GM19397 (cell line): ENCODE measurements at regions not wholly inside any gene's neighbourhood (a gene's known extent, or its start where the extent isn't known, plus 50 kb on each side); places are given as distances from the start of the nearest gene placed in this dataset.

Source experiments
- ATAC-seq: cut with Tn5 transposase; IDR thresholded peaks from one replicate; pipeline ENCODE4 v1.9.1; 2021; ENCODE audit warnings: mild to moderate bottlenecking, moderate library complexity; ENCODE audit not compliant: unreplicated experiment

DNA sequence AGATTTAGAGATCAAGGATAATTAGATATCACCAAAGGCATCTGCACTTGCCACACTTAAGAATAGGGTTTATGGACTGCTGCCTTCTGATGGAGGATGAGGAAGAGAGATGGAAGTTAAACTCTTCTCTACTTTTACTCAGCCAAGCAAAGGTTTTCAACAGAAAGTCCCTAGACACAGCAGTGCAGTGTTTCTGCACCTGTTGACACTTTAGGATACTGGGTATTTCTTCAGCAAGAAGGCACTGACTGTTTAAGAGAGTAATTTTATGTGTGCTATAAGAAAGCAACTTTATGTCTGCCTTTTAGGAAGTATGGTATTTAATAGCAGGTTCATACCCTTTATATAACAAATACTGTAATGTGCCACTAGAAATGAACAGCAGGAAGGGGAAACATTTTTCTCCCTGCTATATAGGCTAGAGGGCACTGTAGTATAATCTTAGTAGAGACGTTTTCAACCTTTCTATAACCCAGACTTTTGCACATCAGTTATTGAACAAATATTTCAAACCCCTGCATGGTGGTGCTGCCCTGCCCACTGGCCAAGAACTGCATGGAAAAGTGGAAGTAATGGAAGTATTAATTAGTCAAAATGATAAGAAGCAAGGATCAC lies 225.0 kb upstream of the GRIP1 start:
- ATAC-seq, result no peak

- no peak for ATAC-seq
Measured at GRCh38 chr12:66905201-66905600, 226.3 kb upstream of the GRIP1 start.

- no peak for ATAC-seq
Measured at GRCh38 chr12:66910366-66910974, 231.6 kb upstream of the GRIP1 start.

DNA sequence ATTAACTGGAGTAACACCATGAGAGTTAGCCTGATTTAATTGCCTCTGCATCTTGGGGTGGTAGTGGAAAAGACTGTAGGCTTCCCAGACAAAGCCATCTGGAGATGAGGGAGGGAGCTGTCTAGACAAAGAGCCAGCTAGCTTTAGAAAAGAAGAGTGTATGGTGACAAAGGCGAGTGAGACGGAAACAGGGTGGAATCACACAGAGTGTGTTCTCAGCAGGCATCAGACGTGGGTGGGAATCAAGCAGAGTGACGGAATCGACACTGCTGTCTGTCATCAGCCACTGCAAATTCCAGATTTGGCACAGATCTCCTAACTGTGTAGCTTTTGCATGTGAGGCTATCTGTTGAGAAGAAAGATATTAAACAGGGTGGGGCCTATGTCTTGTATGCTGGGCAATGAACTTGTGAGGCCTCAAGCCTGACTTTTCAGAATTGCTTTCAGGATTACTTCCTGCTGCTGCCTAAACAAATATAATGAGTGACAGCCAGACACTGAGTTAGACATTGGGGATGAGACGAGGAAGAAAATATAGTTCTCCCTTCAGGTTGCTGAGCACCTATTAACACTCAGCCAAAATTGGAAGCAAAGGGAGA lies 236.5 kb upstream of the GRIP1 start:
- no peak for ATAC-seq

DNA sequence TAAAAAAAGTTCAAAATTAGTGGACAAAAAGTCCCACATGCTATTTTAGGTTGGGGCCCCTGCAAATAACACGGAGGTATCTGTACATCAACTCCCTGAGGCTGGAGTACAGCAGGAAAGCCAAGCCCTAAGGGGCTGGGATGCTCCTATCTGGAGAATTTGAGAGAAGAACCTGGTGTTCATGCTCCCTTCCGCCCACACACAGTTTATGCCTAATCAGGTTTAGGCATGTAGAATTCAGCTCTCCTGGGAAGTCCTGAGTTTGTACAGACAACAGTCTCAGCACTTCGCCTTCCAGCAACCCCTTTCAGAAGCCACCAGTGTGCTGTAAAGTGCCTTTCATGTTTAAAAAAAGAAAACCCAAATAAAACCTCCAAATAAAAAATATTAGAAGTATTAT lies 237.3 kb upstream of the GRIP1 start:
- ATAC-seq, result no peak

GRCh38 chr12:66919466-66919865 lies 240.6 kb upstream of the GRIP1 start:
- no peak for ATAC-seq

- no peak for ATAC-seq
Measured at GRCh38 chr12:66920205-66920604, 241.3 kb upstream of the GRIP1 start.

DNA sequence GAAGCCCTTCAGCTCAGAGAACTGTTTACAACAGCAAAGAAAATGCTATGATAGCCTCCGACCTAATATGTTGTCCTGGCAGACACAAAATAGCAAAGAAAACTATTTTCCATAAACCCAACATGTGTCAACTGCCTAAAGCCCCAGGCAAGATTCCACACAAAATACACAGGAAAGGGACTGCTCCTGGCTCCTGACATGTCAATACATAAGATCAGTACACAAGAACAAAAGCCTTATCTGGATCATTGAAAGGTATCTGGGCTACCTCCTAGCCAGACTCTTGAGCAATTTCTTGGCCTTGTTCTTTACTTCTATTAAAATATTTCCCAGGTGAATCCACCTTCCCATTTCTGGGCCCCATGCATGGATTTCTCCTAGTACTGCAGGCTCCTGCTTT lies 242.3 kb upstream of the GRIP1 start:
- ATAC-seq, result no peak

DNA sequence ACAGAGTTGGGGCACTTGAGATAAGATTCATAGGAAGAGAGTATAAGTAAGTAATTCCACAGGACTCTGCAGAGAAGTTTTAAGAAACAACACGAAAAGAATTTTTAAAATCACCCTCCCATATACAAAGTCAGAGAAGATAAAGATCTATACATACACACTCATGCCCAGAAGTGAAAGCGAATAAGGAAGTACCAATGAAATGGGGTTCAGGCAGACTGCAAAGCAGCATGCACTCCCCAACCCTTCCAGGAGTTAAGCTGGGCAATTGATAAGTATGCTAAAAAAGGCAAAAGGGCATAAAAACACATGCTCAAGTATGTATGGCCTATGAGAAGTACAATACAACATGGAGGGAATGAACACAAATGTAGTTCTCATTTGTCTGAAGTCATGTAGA lies 246.2 kb upstream of the GRIP1 start:
- no peak for ATAC-seq

GRCh38 chr12:66929121-66929520 lies 250.2 kb upstream of the GRIP1 start:
- no peak for ATAC-seq

- ATAC-seq, result no peak
Measured at GRCh38 chr12:66931091-66931490, 252.2 kb upstream of the GRIP1 start.

- no peak for ATAC-seq
Measured at GRCh38 chr12:66932126-66932525, 253.2 kb upstream of the GRIP1 start.

DNA sequence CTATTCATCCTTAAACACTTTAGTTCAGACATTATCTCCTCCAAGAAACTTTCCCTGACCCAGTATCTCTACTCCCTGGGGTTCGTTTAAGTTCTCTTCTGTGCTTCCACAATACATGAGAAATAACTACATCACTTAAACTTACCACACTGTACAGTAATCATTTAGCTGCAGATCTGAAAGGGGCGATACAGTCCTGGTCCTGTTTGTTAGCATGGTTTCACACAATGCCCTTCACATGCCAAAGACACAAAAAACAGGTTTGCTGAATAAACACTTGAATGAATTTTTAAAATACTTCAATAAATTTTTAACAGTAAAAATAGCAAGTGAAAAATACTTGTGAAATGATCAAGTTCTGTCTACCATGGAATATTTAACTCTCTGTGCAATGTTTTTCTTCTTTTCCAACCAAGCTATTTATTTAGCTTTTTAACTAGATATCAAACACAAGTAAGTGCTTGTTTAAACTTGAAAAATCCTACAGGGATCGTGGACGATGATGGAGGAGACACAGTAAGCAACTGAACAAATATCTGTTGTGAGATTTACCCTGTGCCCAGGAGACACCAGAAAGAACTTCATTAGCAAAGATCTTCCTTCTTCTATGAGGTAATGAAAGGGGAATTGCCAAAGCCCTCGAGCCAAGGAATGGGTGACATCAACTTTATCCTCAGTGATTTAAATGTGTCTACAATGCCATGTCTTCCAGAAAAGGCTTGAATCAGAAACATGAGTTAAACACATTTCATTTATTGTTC lies 255.6 kb upstream of the GRIP1 start:
- no peak for ATAC-seq

- no peak for ATAC-seq
Measured at GRCh38 chr12:66941150-66941549, 262.3 kb upstream of the GRIP1 start.

DNA sequence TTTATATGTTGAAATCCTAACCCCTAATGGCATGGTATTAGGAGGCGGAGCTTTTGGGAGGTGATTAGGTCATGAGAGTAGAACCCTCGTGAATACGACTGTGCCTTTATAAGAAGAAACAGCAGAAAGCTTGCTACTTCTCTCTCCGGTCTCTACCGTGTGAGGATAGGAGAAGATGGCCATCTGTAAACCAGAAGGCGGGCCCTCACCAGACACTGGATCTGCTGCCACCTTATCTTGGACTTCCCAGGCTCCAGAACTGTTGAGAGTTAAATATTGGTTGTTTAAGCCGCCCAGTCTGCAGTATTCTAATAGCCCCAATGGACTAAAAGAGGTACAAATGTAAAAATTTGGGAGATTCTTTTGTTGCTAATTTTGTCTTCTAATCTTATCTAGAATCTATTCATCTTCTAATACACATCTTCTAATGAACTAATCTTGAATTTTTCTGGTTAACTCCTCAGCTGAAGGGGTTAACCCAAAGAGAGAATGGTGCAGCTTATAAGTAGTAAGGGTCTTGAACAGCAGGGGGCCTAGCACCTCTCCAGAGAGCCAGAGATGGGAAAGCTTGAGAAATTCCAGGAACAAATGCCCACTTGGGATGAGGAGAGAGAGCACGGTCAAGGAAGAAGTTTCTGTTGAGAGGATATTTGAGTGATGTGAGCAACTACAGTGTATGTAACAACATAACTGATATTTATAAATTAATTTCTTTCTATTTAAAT lies 264.0 kb upstream of the GRIP1 start:
- no peak for ATAC-seq

DNA sequence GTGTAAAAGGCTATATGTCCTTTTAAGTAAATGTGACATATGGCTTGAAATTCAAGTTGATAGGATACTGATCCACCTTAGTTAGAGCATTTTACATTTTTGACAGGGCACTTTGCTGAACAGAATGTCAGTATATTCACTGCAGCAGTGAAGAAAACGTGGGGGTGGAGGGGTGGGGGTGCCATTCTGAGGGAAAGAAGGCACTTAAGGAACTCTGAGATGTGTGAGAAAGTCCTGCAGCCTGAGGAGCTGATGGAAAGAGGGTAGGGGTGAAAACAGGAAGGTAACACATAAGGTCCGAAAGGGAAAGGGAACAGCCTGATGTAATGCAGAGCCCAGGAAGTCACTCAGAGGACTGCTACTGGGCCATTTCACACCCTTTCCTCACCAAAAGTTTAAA lies 265.5 kb upstream of the GRIP1 start:
- ATAC-seq, result no peak

GRCh38 chr12:66945189-66945817 lies 266.4 kb upstream of the GRIP1 start:
- ATAC-seq, result no peak

GRCh38 chr12:66947119-66947518 lies 268.2 kb upstream of the GRIP1 start:
- no peak for ATAC-seq

DNA sequence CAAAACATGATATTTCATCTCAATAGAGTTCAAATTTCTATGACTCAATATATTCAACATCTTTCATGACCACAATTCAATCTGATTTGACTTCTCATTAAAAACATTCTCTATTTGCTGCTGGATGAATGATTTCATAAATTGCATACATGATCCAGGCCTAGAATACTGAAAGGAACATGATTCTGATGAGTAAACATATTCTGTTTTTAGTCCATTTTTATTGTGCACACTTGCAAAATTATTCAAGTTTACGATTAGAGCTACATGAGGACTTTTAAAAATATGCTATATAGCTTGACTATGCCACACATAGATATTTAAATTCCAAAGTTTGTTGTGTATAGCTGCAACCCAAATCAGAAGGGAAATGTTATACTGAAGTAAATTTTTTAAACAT lies 273.8 kb upstream of the GRIP1 start:
- no peak for ATAC-seq

GRCh38 chr12:66956300-66956699 lies 277.4 kb upstream of the GRIP1 start:
- no peak for ATAC-seq

DNA sequence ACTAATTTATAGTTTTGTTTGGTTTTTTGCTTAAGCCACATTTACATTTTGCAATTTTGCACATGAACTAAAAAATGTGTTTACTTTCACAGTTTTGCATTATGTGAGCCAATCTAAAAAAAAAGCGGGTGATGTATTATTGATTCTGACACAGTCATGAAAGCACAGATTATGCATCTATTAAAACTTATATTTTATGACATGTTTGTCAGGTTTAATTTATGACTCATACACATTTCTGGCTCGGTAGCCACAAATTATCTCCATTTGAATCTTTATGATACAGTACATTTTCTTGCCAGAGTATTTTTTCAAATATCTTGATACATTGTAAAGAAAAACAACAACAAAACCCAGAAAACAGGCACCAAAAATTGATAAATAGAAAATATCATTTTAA lies 280.4 kb upstream of the GRIP1 start:
- ATAC-seq, result no peak
